ENCODE measurements at regions not wholly inside any gene's neighbourhood (a gene's known extent, or its start where the extent isn't known, plus 50 kb on each side); places are given as distances from the start of the nearest gene placed in this dataset.

- no peak overlapping the region for H2AFZ ChIP-seq (ENCODE audit: low read length)
These were observed 226.7 kb downstream of the GRIA2 start for GRCh38 chr4:157447195-157447594.

GRCh38 chr4:157444014-157444413 lies 223.5 kb downstream of the GRIA2 start:
- no peaks in the 10 kb centered on the region for H3K4me1 ChIP-seq (ENCODE audit: control insufficient read depth in 2 of 2, insufficient read depth in 1 of 2, low read depth in 1 of 2, low read length in 2 of 2)
- H3K18ac ChIP-seq (ENCODE audit: low read length): peak overlapping the region; percentile 33
- H2BK15ac ChIP-seq (ENCODE audit: low read length): peak overlapping the region; percentile 75
- no peak overlapping the region for H3K23ac ChIP-seq (ENCODE audit: low read depth, low read length, poor library complexity)
- no peak overlapping the region for H2AFZ ChIP-seq (ENCODE audit: low read length)
- no peak overlapping the region for H2BK120ac ChIP-seq (ENCODE audit: low read depth, low read length)
- no peak for DNase-seq (ENCODE audit: low spot score)
- H2BK5ac ChIP-seq (ENCODE audit: low read length): no peak overlapping the region
- no CpG with 5 or more reads among the region's 9 CpGs for WGBS, 2 donors (ENCODE audit: extremely low coverage in 2 of 2, insufficient read length in 2 of 2, insufficient replicate concordance in 1 of 2)
- H3K4ac ChIP-seq (ENCODE audit: low read length): no peak overlapping the region
- H3K4me3 ChIP-seq (ENCODE audit: low read length in 2 of 2): no peak overlapping the region
- no peaks in the 10 kb centered on the region for H3K9me3 ChIP-seq (replicated peaks in 1 of 2; ENCODE audit: control insufficient read depth in 2 of 2, insufficient read depth in 1 of 2, low read depth in 1 of 2, low read length in 2 of 2)
- no peak overlapping the region for H3K14ac ChIP-seq (ENCODE audit: low read length)
- no peak overlapping the region for H4K91ac ChIP-seq (ENCODE audit: low read depth, low read length, poor library complexity)
- no peaks in the 10 kb centered on the region for H3K79me1 ChIP-seq (ENCODE audit: low read depth, low read length)
- no peaks in the 10 kb centered on the region for H3K36me3 ChIP-seq (replicated peaks in 1 of 2; ENCODE audit: control insufficient read depth in 2 of 2, insufficient read depth in 2 of 2, low read length in 2 of 2)
- H3K4me2 ChIP-seq (ENCODE audit: insufficient read depth, low read length, poor library complexity, severe bottlenecking): no peak overlapping the region
- no peak overlapping the region for H2BK12ac ChIP-seq (ENCODE audit: low read length)
- no peak overlapping the region for H3K9ac ChIP-seq (ENCODE audit: low read depth, low read length, poor library complexity)
- H3K27me3 ChIP-seq (ENCODE audit: control insufficient read depth in 3 of 3, insufficient read depth in 3 of 3, low read depth in 1 of 3, low read length in 3 of 3): no peaks in the 10 kb centered on the region
- no peak overlapping the region for H2AK5ac ChIP-seq (ENCODE audit: low read depth, low read length)
- H4K8ac ChIP-seq (ENCODE audit: low read depth, low read length): no peak overlapping the region
- no peak overlapping the region for H3K27ac ChIP-seq (replicated peaks; ENCODE audit: low read length)

More at GRCh38 chr4:157447195-157447594, 226.7 kb downstream of the GRIA2 start:
- Histone ChIP-seq H3K4me2 (ENCODE audit: insufficient read depth, low read length, poor library complexity, severe bottlenecking) (no peak overlapping the region), H3K4ac (ENCODE audit: low read length) (no peak overlapping the region), H3K79me1 (ENCODE audit: low read depth, low read length) (no peaks in the 10 kb centered on the region), H2BK15ac (ENCODE audit: low read length) (no peak overlapping the region), H2AK5ac (ENCODE audit: low read depth, low read length) (no peak overlapping the region), H2BK5ac (ENCODE audit: low read length) (no peak overlapping the region), H3K27ac (replicated peaks; ENCODE audit: low read length) (no peak overlapping the region), H3K18ac (ENCODE audit: low read length) (no peak overlapping the region), H4K8ac (ENCODE audit: low read depth, low read length) (no peak overlapping the region), H3K4me1 (ENCODE audit: control insufficient read depth in 2 of 2, insufficient read depth in 1 of 2, low read depth in 1 of 2, low read length in 2 of 2) (no peaks in the 10 kb centered on the region), H3K4me3 (ENCODE audit: low read length in 2 of 2) (no peak overlapping the region), H3K27me3 (ENCODE audit: control insufficient read depth in 3 of 3, insufficient read depth in 3 of 3, low read depth in 1 of 3, low read length in 3 of 3) (no peaks in the 10 kb centered on the region), H4K91ac (ENCODE audit: low read depth, low read length, poor library complexity) (no peak overlapping the region), H3K9ac (ENCODE audit: low read depth, low read length, poor library complexity) (no peak overlapping the region), H2BK12ac (ENCODE audit: low read length) (no peak overlapping the region), H3K14ac (ENCODE audit: low read length) (no peak overlapping the region), H3K9me3 (replicated peaks in 1 of 2; ENCODE audit: control insufficient read depth in 2 of 2, insufficient read depth in 1 of 2, low read depth in 1 of 2, low read length in 2 of 2) (no peaks in the 10 kb centered on the region), H3K23ac (ENCODE audit: low read depth, low read length, poor library complexity) (no peak overlapping the region), H2BK120ac (ENCODE audit: low read depth, low read length) (no peak overlapping the region), H3K36me3 (replicated peaks in 1 of 2; ENCODE audit: control insufficient read depth in 2 of 2, insufficient read depth in 2 of 2, low read length in 2 of 2) (no peaks in the 10 kb centered on the region)
- no peak for DNase-seq (ENCODE audit: low spot score)
- WGBS, 2 donors (ENCODE audit: extremely low coverage in 2 of 2, insufficient read length in 2 of 2, insufficient replicate concordance in 1 of 2): no CpG with 5 or more reads among the region's 3 CpGs

GRCh38 chr4:157443537-157443936 lies 223.0 kb downstream of the GRIA2 start:
- Histone ChIP-seq H2AK5ac (ENCODE audit: low read depth, low read length) (no peak overlapping the region), H2BK5ac (ENCODE audit: low read length) (no peak overlapping the region), H2BK120ac (ENCODE audit: low read depth, low read length) (no peak overlapping the region), H2AFZ (ENCODE audit: low read length) (no peak overlapping the region), H3K36me3 (replicated peaks in 1 of 2; ENCODE audit: control insufficient read depth in 2 of 2, insufficient read depth in 2 of 2, low read length in 2 of 2) (no peaks in the 10 kb centered on the region), H3K18ac (ENCODE audit: low read length) (peak overlapping the region; percentile 55), H3K4me3 (ENCODE audit: low read length in 2 of 2) (no peak overlapping the region), H3K4me2 (ENCODE audit: insufficient read depth, low read length, poor library complexity, severe bottlenecking) (no peak overlapping the region), H3K79me1 (ENCODE audit: low read depth, low read length) (no peaks in the 10 kb centered on the region), H3K9me3 (replicated peaks in 1 of 2; ENCODE audit: control insufficient read depth in 2 of 2, insufficient read depth in 1 of 2, low read depth in 1 of 2, low read length in 2 of 2) (no peaks in the 10 kb centered on the region), H3K27me3 (ENCODE audit: control insufficient read depth in 3 of 3, insufficient read depth in 3 of 3, low read depth in 1 of 3, low read length in 3 of 3) (no peaks in the 10 kb centered on the region), H4K8ac (ENCODE audit: low read depth, low read length) (no peak overlapping the region), H3K14ac (ENCODE audit: low read length) (no peak overlapping the region), H2BK15ac (ENCODE audit: low read length) (no peak overlapping the region), H4K91ac (ENCODE audit: low read depth, low read length, poor library complexity) (no peak overlapping the region), H3K27ac (replicated peaks; ENCODE audit: low read length) (no peak overlapping the region), H3K4ac (ENCODE audit: low read length) (no peak overlapping the region), H3K4me1 (ENCODE audit: control insufficient read depth in 2 of 2, insufficient read depth in 1 of 2, low read depth in 1 of 2, low read length in 2 of 2) (no peaks in the 10 kb centered on the region), H3K9ac (ENCODE audit: low read depth, low read length, poor library complexity) (no peak overlapping the region), H3K23ac (ENCODE audit: low read depth, low read length, poor library complexity) (no peak overlapping the region), H2BK12ac (ENCODE audit: low read length) (no peak overlapping the region)
- no CpG with 5 or more reads among the region's 5 CpGs for WGBS, 2 donors (ENCODE audit: extremely low coverage in 2 of 2, insufficient read length in 2 of 2, insufficient replicate concordance in 1 of 2)
- no peak for DNase-seq (ENCODE audit: low spot score)

- H3K4ac ChIP-seq (ENCODE audit: low read length): no peak overlapping the region
- no CpG with 5 or more reads among the region's 4 CpGs for WGBS, 2 donors (ENCODE audit: extremely low coverage in 2 of 2, insufficient read length in 2 of 2, insufficient replicate concordance in 1 of 2)
These were observed 205.4 kb downstream of the GRIA2 start for GRCh38 chr4:157425897-157426296.

More at GRCh38 chr4:157425897-157426296, 205.4 kb downstream of the GRIA2 start:
- no peak overlapping the region for H3K18ac ChIP-seq (ENCODE audit: low read length)
- no peak overlapping the region for H3K23ac ChIP-seq (ENCODE audit: low read depth, low read length, poor library complexity)
- no peak overlapping the region for H3K9ac ChIP-seq (ENCODE audit: low read depth, low read length, poor library complexity)
- no peak overlapping the region for H2BK120ac ChIP-seq (ENCODE audit: low read depth, low read length)
- peaks cover 0 to 2% of the 10 kb centered on the region in 2 donors for H3K9me3 ChIP-seq (replicated peaks in 1 of 2; ENCODE audit: control insufficient read depth in 2 of 2, insufficient read depth in 1 of 2, low read depth in 1 of 2, low read length in 2 of 2)
- H3K4me2 ChIP-seq (ENCODE audit: insufficient read depth, low read length, poor library complexity, severe bottlenecking): no peak overlapping the region
- no peak overlapping the region for H2AFZ ChIP-seq (ENCODE audit: low read length)
- H2BK5ac ChIP-seq (ENCODE audit: low read length): no peak overlapping the region
- H3K14ac ChIP-seq (ENCODE audit: low read length): no peak overlapping the region
- no peak overlapping the region for H2BK12ac ChIP-seq (ENCODE audit: low read length)
- H4K8ac ChIP-seq (ENCODE audit: low read depth, low read length): no peak overlapping the region
- H3K27ac ChIP-seq (replicated peaks; ENCODE audit: low read length): no peak overlapping the region
- no peak overlapping the region for H3K4me3 ChIP-seq (ENCODE audit: low read length in 2 of 2)
- no peaks in the 10 kb centered on the region for H3K4me1 ChIP-seq (ENCODE audit: control insufficient read depth in 2 of 2, insufficient read depth in 1 of 2, low read depth in 1 of 2, low read length in 2 of 2)
- H3K36me3 ChIP-seq (replicated peaks in 1 of 2; ENCODE audit: control insufficient read depth in 2 of 2, insufficient read depth in 2 of 2, low read length in 2 of 2): no peaks in the 10 kb centered on the region
- no peaks in the 10 kb centered on the region for H3K79me1 ChIP-seq (ENCODE audit: low read depth, low read length)
- no peak overlapping the region for H2AK5ac ChIP-seq (ENCODE audit: low read depth, low read length)
- DNase-seq (ENCODE audit: low spot score): no peak
- H3K27me3 ChIP-seq (ENCODE audit: control insufficient read depth in 3 of 3, insufficient read depth in 3 of 3, low read depth in 1 of 3, low read length in 3 of 3): no peaks in the 10 kb centered on the region
- no peak overlapping the region for H4K91ac ChIP-seq (ENCODE audit: low read depth, low read length, poor library complexity)
- no peak overlapping the region for H2BK15ac ChIP-seq (ENCODE audit: low read length)
